A549 (cell line): ENCODE measurements at regions not wholly inside any gene's neighbourhood (a gene's known extent, or its start where the extent isn't known, plus 50 kb on each side); places are given as distances from the start of the nearest gene placed in this dataset.

ENCODE experiments used
- ATAC-seq, 2 experiments: fragments of 200-7000 bp in 1 of 2; fragments of >200 bp in 1 of 2; cut with Nextera tagmentation in 1 of 2; cut with Tn5 transposase in 1 of 2; 3 replicates each; pipeline versions ENCODE4 v1.8.0 to v1.9.1; 2018 to 2020; ENCODE audit warnings: mild to moderate bottlenecking in 1 of 2, moderate library complexity in 1 of 2
- CTCF ChIA-PET: fragments of 300-600 bp; sonication (Branson Sonifier 250); formaldehyde crosslinking; extraction: SDS; loops from one replicate; lab custom pipeline; 2021; ENCODE audit warnings: antibody characterized with exemption, inconsistent platforms; lab: Yijun Ruan, JAX
- POLR2A ChIA-PET: fragments of 350-600 bp; formaldehyde crosslinking; extraction: SDS; loops from one replicate; lab custom pipeline; 2021; ENCODE audit warnings: antibody characterized with exemption, inconsistent platforms; lab: Yijun Ruan, JAX
- DNase-seq, 2 experiments: peaks; one replicate each; pipeline versions ENCODE4 v3.0.0 to v3.0.0-alpha.2; 2011 to 2016; ENCODE audit warnings: low read depth in 1 of 2, low spot score in 1 of 2
- FAIRE-seq: peaks from 2 replicates; lab custom pipeline; 2011; peaks lifted over from hg19 to GRCh38; lab: Jason Lieb, UNC
- H3K27ac ChIP-seq, 2 experiments: fragments of >200 bp; sonication (Bioruptor Twin); formaldehyde crosslinking; 3 replicates each; pipeline ENCODE4 v1.5.1; 2016 to 2017
- H3K4me1 ChIP-seq: fragments of >200 bp; sonication (Bioruptor Twin); formaldehyde crosslinking; 3 replicates; pipeline ENCODE4 v1.6.1; 2016
- H3K4me2 ChIP-seq: fragments of >200 bp; sonication (Bioruptor Twin); formaldehyde crosslinking; 3 replicates; pipeline ENCODE4 v1.6.1; 2016
- H3K4me3 ChIP-seq: fragments of >200 bp; sonication (Bioruptor Twin); formaldehyde crosslinking; 3 replicates; pipeline ENCODE4 v1.5.1; 2016
- H3K9me3 ChIP-seq: fragments of >200 bp; sonication (Bioruptor Twin); formaldehyde crosslinking; 3 replicates; pipeline ENCODE4 v1.6.1; 2016
- BHLHE40 ChIP-seq: IDR thresholded peaks from 2 replicates; pipeline ENCODE4 v1.6.1; 2012; ENCODE audit warnings: low read depth, low read length, inconsistent platforms
- CHD4 ChIP-seq: fragments of 200-600 bp; sonication (generic); IDR thresholded peaks from 2 replicates; pipeline ENCODE4 v1.6.1; 2016; ENCODE audit warnings: antibody characterized with exemption, mild to moderate bottlenecking, borderline replicate concordance
- FOXS1 ChIP-seq: fragments of 250-450 bp; sonication (Bioruptor Pico); IDR thresholded peaks from 2 replicates; pipeline ENCODE4 v1.5.0; 2020; ENCODE audit warnings: mild to moderate bottlenecking, moderate library complexity
- HOXA7 ChIP-seq: fragments of 250-450 bp; sonication (Bioruptor Pico); IDR thresholded peaks from 2 replicates; pipeline ENCODE4 v1.5.0; 2020; ENCODE audit warnings: mild to moderate bottlenecking, moderate library complexity
- JUNB ChIP-seq: fragments of >200 bp; sonication (Bioruptor Twin); formaldehyde crosslinking; IDR thresholded peaks from 2 replicates; pipeline ENCODE4 v1.6.1; 2016
- MAZ ChIP-seq: fragments of 150-350 bp; IDR thresholded peaks from 2 replicates; pipeline ENCODE4 v1.6.1; 2014; ENCODE audit warnings: antibody characterized with exemption, low read depth, low read length, borderline replicate concordance
- MYC ChIP-seq: IDR thresholded peaks from 2 replicates; pipeline ENCODE4 v1.6.1; 2012; ENCODE audit warnings: mild to moderate bottlenecking, inconsistent platforms, low read length, improper control_type of control experiment, borderline replicate concordance
- RCOR1 ChIP-seq: fragments of 150-350 bp; IDR thresholded peaks from 2 replicates; pipeline ENCODE4 v1.6.1; 2014; ENCODE audit warnings: antibody characterized with exemption, low read length, low read depth
- WGBS: methylation state at CpG from one replicate; pipeline ENCODE4 v1.1.6; 2017; ENCODE audit errors: missing lambda C conversion rate; 5-methylcytosine and 5-hydroxymethylcytosine counted together
- TF ChIP-seq, protein P1 (sequence below): fragments of >200 bp; sonication (Bioruptor Twin); formaldehyde crosslinking; IDR thresholded peaks from 2 replicates; pipeline ENCODE4 v1.6.1; 2016
- TF ChIP-seq, protein P2 (sequence below): IDR thresholded peaks from 2 replicates; pipeline ENCODE4 v1.6.1; 2012
- TF ChIP-seq, protein P3 (sequence below): fragments of 200-600 bp; sonication (generic); IDR thresholded peaks from 2 replicates; pipeline ENCODE4 v1.6.1; 2016; ENCODE audit warnings: antibody characterized with exemption, mild to moderate bottlenecking, moderate library complexity
- TF ChIP-seq, protein P4 (sequence below): fragments of 150-350 bp; IDR thresholded peaks from 2 replicates; pipeline ENCODE4 v1.6.1; 2014; ENCODE audit warnings: low read depth, mild to moderate bottlenecking, low read length

DNA sequence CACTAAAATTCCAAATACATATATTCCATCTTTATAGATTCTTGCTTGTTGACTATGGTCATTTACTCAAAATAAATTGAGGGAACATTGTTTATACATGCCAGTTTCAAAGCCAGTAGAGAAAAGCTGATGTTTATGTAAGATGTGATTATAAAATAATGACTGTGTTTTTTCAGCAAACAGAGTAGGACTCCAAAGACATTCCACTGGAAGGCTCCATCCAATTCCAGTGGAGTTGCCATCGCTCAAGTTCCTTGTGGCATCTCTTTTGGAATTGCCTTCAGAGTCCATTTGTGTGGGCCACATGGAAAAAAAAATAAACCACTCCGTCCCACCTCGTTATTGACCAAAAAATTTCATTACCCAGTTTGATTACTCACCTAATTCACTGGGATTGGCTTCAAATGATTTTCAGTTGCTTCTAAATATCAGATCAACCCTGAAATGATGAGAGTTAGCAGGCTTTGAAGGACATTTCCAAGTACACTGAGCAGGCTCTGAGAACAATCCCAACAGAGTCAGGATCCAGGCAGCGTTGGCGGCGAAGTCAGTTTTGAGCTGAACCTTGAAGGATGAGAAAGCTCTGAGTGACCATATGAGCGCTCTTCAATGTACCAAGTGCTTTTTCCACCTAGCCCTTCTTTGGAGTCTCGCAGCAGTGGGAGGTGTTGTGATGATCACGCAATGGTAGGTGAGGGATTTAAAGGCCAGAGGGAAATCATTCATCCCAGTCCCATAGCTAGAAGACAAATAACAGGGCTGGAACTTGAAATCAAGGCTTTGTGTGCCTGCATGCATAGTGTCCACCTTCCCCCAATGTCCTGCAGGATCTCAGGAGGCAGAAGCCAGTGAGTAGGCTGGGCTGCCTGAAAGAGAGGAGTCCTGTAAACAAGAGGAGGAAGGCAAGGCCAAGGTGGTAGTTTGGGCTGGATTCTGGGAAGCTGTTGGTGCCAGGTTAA, 281.7 kb downstream of the CDC5L start:
- FAIRE-seq = no peak
- no peak for ATAC-seq
- POLR2A ChIA-PET = no interaction called here
- Histone ChIP-seq H3K9me3 (no peaks in the 10 kb centered on the region), H3K4me3 (no peak overlapping the region), H3K27ac (no peak overlapping the region), H3K4me2 (no peak overlapping the region), H3K4me1 (peaks cover 9% of the 10 kb centered on the region; the same call in 1 of the 3 replicates)
- TF ChIP-seq RCOR1 (no peak), BHLHE40 (no peak), HOXA7 (CRISPR knock-in tag) (no peak), JUNB (no peak), MYC (no peak)
- TF ChIP-seq, protein P1, sequence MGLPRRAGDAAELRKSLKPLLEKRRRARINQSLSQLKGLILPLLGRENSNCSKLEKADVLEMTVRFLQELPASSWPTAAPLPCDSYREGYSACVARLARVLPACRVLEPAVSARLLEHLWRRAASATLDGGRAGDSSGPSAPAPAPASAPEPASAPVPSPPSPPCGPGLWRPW = no peak
- WGBS = 74% methylated on average over 9 of the region's 9 CpGs
- no peak for DNase-seq
- CTCF ChIA-PET = interaction anchor here (0.8 to 6.2 kb wide), 6 partner anchors 9 to 1253 kb away, joined by 3 to 49 read pairs (median 3); no protein-coding TSS in a partner anchor

DNA sequence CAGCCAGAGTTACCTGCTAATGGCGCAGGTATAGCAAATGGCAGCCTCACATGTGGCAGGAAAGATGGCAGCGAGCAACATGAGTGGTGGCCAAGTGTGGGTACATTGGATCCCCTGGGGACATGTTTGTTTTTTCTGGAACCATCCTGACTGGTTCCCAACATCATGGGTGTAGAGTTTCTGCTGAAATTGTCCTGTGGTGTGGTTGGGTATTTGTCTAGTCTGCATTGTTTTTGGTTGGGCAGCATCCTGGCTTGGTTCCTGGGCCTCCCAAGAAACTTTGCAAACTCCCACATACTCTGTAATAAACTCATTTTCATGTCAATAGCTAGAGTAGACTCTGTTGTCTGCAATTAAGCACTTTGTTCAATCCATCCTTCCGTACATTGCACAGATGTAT, 282.6 kb downstream of the CDC5L start:
- CTCF ChIA-PET = no interaction called here
- peaks cover 9% of the 10 kb centered on the region; the same call in 1 of the 3 replicates for H3K4me1 ChIP-seq
- FAIRE-seq = no peak
- 50% methylated on average over 3 of the region's 3 CpGs for WGBS
- POLR2A ChIA-PET = no interaction called here
- TF ChIP-seq CHD4 (no peak), MAZ (no peak)
- TF ChIP-seq, protein P2, sequence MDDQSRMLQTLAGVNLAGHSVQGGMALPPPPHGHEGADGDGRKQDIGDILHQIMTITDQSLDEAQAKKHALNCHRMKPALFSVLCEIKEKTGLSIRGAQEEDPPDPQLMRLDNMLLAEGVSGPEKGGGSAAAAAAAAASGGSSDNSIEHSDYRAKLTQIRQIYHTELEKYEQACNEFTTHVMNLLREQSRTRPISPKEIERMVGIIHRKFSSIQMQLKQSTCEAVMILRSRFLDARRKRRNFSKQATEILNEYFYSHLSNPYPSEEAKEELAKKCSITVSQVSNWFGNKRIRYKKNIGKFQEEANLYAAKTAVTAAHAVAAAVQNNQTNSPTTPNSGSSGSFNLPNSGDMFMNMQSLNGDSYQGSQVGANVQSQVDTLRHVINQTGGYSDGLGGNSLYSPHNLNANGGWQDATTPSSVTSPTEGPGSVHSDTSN = no peak
- TF ChIP-seq, protein P3, sequence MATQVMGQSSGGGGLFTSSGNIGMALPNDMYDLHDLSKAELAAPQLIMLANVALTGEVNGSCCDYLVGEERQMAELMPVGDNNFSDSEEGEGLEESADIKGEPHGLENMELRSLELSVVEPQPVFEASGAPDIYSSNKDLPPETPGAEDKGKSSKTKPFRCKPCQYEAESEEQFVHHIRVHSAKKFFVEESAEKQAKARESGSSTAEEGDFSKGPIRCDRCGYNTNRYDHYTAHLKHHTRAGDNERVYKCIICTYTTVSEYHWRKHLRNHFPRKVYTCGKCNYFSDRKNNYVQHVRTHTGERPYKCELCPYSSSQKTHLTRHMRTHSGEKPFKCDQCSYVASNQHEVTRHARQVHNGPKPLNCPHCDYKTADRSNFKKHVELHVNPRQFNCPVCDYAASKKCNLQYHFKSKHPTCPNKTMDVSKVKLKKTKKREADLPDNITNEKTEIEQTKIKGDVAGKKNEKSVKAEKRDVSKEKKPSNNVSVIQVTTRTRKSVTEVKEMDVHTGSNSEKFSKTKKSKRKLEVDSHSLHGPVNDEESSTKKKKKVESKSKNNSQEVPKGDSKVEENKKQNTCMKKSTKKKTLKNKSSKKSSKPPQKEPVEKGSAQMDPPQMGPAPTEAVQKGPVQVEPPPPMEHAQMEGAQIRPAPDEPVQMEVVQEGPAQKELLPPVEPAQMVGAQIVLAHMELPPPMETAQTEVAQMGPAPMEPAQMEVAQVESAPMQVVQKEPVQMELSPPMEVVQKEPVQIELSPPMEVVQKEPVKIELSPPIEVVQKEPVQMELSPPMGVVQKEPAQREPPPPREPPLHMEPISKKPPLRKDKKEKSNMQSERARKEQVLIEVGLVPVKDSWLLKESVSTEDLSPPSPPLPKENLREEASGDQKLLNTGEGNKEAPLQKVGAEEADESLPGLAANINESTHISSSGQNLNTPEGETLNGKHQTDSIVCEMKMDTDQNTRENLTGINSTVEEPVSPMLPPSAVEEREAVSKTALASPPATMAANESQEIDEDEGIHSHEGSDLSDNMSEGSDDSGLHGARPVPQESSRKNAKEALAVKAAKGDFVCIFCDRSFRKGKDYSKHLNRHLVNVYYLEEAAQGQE = no peak
- TF ChIP-seq, protein P4, sequence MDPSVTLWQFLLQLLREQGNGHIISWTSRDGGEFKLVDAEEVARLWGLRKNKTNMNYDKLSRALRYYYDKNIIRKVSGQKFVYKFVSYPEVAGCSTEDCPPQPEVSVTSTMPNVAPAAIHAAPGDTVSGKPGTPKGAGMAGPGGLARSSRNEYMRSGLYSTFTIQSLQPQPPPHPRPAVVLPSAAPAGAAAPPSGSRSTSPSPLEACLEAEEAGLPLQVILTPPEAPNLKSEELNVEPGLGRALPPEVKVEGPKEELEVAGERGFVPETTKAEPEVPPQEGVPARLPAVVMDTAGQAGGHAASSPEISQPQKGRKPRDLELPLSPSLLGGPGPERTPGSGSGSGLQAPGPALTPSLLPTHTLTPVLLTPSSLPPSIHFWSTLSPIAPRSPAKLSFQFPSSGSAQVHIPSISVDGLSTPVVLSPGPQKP = no peak
- no peak for DNase-seq
- H3K4me2 ChIP-seq = no peak overlapping the region
- ATAC-seq = no peak
- no peak overlapping the region for H3K4me3 ChIP-seq
- H3K27ac ChIP-seq = no peak overlapping the region
- no peaks in the 10 kb centered on the region for H3K9me3 ChIP-seq

DNA sequence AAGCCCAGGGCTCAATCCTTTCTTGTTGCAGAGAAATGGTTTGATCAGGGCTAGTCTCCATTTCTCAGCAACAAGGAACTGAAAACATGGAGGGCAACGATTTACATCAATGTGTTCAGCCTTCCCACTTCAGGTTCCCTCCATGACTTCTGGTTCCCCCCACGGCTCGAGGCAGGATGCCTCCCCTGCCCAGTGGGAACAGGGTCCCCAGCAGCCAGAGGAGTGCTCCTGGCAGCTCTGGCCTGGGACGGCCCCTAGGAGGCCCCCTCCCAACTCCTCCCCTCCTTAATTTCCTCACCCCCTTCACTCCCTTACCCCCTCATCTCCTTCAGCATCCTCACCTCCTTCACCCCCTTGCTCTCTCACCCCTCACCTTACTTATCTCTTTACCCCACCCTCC, 283.8 kb downstream of the CDC5L start:
- WGBS = 22% methylated on average over 4 of the region's 4 CpGs
- Histone ChIP-seq H3K4me2 (no peak overlapping the region), H3K4me1 (peaks cover 9% of the 10 kb centered on the region; the same call in 1 of the 3 replicates), H3K9me3 (no peaks in the 10 kb centered on the region), H3K4me3 (no peak overlapping the region), H3K27ac (no peak overlapping the region)
- ATAC-seq (no peak), FAIRE-seq (no peak), DNase-seq (no peak)
- TF ChIP-seq FOXS1 = no peak
- POLR2A ChIA-PET = no interaction called here
- CTCF ChIA-PET = no interaction called here
